HG03442 (cell line): ENCODE measurements at regions not wholly inside any gene's neighbourhood (a gene's known extent, or its start where the extent isn't known, plus 50 kb on each side); places are given as distances from the start of the nearest gene placed in this dataset.

Source experiments
- ATAC-seq: cut with Tn5 transposase; IDR thresholded peaks from one replicate; pipeline ENCODE4 v1.9.1; 2021; ENCODE audit warnings: mild to moderate bottlenecking, moderate library complexity; ENCODE audit not compliant: unreplicated experiment

GRCh38 chr5:165565911-165566310, 2060.5 kb downstream of the MAT2B start:
- ATAC-seq: no peak

DNA sequence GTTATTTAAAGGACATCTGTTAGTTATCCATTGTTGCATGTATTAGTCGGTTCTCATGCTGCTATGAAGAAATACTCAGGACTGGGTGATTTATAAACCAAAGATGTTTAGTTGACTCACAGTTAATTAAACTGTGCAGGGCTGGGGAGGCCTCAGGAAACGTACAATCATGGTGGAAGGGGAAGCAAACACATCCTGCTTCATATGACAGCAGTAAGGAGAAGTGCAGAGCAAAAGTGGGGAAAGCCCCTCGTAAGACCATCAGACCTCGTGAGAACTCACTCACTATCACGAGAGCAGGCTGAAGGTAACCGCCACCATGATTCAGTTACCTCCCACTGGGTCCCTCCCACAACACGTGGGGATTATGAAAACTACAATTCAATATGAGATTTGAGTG, 2064.1 kb downstream of the MAT2B start:
- no peak for ATAC-seq

- ATAC-seq: no peak
Measured at GRCh38 chr5:165573445-165573844, 2068.0 kb downstream of the MAT2B start.

GRCh38 chr5:165574100-165574499, 2068.7 kb downstream of the MAT2B start:
- ATAC-seq: no peak

DNA sequence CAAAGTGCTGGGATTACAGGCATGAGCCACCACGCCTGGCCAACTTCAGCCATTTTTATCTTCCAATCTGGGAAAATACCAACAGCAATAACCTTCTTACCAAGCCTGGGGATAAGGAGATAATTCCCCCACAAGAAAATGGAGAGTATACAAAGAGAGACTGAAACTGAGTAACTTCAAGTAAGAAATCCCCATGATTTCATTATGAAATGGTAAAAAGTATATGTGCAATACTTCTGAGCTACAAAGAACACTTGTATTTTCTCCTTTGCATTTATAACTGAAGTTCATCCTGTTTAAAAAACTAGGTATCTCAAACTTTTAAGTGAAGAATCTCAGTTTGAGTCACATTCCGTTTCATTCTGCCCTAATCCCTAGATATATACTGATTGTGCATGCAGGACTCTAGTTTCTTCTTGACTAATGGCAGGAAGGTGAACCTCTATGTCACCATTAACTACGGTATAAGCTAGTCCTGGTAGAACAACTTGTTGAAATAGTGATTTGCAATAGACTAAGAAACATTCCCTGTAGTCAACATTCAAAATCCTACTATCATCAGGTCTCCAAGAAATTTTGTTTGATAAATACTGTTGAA, 2071.4 kb downstream of the MAT2B start:
- no peak for ATAC-seq

GRCh38 chr5:165579911-165580310, 2074.5 kb downstream of the MAT2B start:
- no peak for ATAC-seq

- no peak for ATAC-seq
Measured at GRCh38 chr5:165594693-165595092, 2089.3 kb downstream of the MAT2B start.

DNA sequence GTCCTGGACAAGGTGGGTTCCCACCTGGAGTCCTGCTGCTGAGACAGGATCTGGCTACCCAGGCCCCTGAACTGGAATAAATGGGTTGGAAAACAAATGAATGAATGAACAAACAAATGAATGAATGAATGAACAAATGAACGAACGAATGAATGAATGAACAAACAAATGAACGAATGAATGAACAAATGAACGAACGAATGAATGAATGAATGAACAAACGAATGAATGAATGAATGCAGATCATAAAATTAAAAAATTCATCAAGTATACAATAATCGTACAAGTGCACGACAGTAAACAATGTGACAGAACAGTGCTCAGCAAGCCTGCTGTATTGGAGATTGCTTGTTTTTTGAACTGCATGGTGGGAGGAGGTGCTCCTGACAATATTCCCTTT, 2097.1 kb downstream of the MAT2B start:
- ATAC-seq: no peak

- ATAC-seq: no peak
Measured at GRCh38 chr5:165607026-165607425, 2101.6 kb downstream of the MAT2B start.

DNA sequence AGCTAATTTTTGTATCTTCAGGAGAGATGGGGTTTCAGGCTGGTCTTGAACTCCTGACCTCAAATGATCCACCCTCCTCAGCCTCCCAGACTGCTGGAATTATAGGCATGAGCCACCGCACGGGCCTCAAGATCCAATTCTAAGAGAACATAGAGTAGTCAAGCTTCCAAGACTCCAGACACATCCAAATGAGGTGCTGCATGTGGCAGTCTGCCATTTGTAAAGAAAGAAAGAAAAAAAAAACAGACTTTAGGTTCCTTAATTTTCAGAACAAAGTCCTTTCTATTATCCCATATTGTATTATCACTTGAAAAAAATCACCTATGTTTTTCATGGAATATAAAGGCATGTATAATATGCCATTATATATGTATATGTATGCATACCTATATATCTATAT, 2104.5 kb downstream of the MAT2B start:
- no peak for ATAC-seq

DNA sequence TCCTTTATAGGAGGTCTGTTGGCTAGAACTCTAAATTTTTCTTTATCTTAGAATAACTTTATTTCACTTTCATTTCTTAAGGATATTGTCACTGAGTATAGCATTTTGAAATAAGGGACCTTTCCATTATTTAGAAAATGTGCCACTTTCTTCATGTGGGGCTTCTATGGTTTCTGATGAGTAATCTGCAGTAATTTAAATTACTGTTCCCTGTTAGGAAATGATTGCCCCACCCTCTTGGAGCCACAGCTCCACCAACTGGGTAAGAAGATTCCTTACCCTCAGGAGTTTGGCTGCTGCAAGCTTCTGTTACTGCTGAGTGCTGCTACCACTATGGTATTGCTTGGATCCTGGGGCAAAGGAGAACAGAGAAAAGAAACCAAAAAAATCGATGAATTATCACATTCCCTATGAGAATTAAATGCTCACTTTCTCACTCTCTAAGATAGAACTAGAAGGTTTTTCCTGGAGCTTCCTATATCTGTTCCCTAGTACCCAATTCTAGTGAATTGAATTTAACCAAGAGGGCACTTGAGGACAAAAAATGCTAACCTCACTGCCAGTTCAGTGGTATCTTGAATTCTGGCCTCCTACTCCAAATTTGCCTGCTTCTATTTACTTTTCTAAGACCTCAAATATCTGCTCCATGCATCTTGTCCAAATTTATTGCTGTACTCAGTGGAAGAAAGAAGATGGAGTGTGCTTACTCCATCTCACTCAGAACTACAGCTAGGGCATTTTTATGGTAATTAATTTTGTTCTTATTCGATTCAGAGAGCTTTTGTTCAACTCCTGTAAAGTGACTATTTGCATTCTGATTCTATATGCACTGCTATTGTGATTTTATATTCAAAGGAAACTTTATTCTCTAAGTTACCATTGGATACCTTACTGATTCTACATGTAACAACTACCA, 2111.3 kb downstream of the MAT2B start:
- ATAC-seq: no peak

DNA sequence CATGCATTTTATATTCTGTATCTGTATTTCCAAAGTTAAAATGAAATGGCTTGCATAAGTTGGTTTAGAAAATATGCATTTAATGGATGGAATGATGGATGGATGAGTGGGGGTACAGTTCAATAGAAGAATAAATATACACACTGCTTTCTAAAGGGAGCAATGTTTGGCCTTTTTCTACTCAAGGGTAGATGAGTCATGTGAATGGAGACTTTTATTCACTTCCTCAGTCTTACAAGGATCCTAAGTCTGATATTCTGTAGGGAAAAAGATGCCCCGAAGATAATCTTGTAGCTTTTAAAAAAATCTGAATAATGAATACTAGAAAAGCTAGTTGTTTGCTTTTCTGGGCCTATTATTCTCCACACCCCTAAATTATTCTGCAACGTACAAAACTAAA, 2112.1 kb downstream of the MAT2B start:
- ATAC-seq: no peak

GRCh38 chr5:165620394-165620793, 2115.0 kb downstream of the MAT2B start:
- ATAC-seq: no peak

GRCh38 chr5:165622864-165623536, 2117.6 kb downstream of the MAT2B start:
- ATAC-seq: no peak

DNA sequence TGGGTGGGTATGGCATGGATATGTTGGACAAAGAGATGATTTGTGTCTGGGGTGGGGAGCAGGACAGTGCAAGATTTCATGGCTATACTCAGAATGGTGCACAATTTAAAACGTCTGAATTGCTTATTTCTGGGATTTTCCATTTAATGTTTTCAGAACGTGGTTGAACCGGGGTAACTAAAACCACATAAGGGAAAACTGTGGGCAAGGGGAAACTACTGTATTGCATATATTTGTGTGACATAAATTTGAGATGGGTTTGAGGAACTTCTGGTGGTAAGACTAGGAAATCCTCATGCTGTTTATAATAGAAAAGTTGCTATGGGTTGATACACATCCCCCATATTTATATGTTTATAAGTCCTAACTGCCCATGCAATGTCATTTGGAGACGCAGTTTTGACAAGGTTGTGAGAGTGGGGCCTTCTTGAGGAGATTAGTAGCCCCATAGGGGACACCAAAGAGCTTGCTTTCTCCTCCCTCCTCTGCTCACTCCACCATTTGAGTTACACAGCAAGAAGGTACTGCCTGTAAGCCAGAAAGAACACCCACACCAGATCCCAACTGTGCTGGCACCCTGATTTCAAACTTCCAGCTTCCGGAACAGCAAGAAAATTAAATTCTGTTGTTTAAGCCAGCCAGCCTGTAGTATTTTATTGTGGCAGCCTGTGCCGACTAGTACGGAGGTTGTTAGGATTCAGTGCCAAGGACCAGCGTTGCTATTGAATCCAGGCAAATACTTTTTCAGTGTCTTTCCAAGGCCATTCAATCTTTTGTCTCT, 2118.9 kb downstream of the MAT2B start:
- no peak for ATAC-seq

DNA sequence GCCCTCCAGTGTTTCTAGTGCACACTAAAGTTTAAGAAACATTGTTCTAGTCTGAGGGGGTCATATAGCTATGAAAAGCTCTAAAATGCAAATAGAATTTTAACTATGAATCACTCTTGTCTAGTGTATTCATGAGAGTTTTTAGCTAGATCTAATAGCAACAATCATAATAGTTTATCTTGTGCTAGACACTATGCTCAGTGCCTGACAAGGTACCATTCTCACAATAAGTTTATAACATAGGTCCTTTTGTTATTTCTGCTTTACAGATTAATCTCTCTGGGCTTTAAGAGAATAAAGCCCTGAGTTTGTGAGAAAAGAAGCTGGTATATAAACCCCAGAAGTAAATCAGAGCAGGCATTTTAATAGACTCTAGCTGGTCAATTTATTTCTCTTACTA, 2120.7 kb downstream of the MAT2B start:
- ATAC-seq: no peak

DNA sequence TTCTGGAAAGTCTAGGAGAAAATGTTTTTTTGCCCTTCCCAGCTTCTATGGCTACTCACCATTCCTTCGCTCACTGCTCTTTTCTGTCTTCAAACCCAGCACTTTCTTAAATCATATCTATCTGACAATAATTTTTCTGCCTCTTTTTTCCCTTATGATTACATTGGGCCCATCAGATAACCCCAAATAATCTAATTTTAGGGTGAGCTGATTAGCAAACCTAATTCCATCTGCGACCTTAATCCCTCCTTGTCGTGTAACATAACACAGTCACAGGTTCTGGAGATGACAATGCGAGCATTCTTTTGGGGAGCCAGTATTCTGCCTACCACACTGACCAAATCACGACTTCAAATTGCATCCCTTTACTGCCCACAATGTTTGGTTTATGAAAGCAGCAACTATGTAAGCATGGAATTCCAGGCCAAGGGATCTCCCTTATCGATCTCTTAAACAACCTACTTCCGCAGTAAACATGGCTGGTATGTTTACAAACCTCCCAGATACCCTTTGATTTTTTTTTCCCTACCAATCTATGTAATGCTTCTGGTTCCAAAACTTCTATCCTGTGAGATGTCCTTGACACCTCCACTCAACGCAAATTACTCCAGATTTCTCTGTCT, 2122.2 kb downstream of the MAT2B start:
- no peak for ATAC-seq

DNA sequence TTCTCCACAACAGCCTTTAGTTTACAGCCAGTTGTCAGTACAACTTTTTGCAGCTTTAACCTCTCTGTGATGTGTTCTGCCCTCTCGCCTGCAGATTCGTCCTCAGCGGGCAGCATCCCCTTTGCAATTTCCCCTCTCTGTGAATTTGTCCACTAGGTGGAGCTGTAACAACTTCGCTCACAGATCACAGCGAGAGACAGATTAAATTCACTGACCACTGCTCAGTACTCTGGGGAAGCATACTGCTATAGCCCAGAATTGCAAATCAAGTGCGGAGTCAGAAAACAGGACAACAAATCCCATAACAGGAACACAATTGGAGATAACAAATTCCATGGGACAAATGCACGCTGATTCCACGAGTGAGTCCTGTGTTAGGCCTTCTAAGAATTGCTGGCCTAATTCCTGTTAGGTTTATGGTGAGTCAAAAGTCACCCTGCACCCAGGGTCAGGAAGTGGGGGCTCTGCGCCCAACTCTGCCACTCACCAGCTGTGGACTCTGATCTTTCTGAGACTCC, 2124.9 kb downstream of the MAT2B start:
- ATAC-seq: peak; percentile 95

GRCh38 chr5:165631235-165631634, 2125.8 kb downstream of the MAT2B start:
- no peak for ATAC-seq

- no peak for ATAC-seq
Measured at GRCh38 chr5:165642366-165642765, 2136.9 kb downstream of the MAT2B start.
